SKM-1 (cell line): ENCODE measurements at regions not wholly inside any gene's neighbourhood (a gene's known extent, or its start where the extent isn't known, plus 50 kb on each side); places are given as distances from the start of the nearest gene placed in this dataset.
"Not testable (repeated sequence)": the region's sequence is repeated elsewhere in the genome, so short reads cannot be mapped to it uniquely, and the experiment has no call there.

Experiments
- DNase-seq: peaks from one replicate; lab custom pipeline; 2025; ENCODE audit not compliant: unreplicated experiment; lab: John Stamatoyannopoulos, UW

GRCh38 chr2:173711816-173712215 is 253.4 kb downstream of the SP3 start:
- no peak for DNase-seq

GRCh38 chr2:173713904-173714555 is 251.1 kb downstream of the SP3 start:
- DNase-seq, result no peak

- DNase-seq, result no peak
These were observed 249.7 kb downstream of the SP3 start for GRCh38 chr2:173715441-173715840.

- DNase-seq, result no peak
These were observed 248.6 kb downstream of the SP3 start for GRCh38 chr2:173716458-173717052.

- DNase-seq, result no peak
These were observed 245.7 kb downstream of the SP3 start for GRCh38 chr2:173719471-173719870.

- no peak for DNase-seq
These were observed 244.9 kb downstream of the SP3 start for GRCh38 chr2:173720306-173720705.

- no peak for DNase-seq
These were observed 230.4 kb downstream of the SP3 start for GRCh38 chr2:173734797-173735196.

GRCh38 chr2:173737954-173738575 is 227.1 kb downstream of the SP3 start:
- not testable (repeated sequence) for DNase-seq

- DNase-seq, result no peak
These were observed 226.2 kb downstream of the SP3 start for GRCh38 chr2:173739006-173739405.

- no peak for DNase-seq
These were observed 224.5 kb downstream of the SP3 start for GRCh38 chr2:173740639-173741038.

GRCh38 chr2:173741759-173742158 is 223.4 kb downstream of the SP3 start:
- no peak for DNase-seq

GRCh38 chr2:173747035-173747434 is 218.1 kb downstream of the SP3 start:
- no peak for DNase-seq

GRCh38 chr2:173749315-173749714 is 215.9 kb downstream of the SP3 start:
- no peak for DNase-seq

GRCh38 chr2:173750353-173750801 is 214.8 kb downstream of the SP3 start:
- no peak for DNase-seq

- DNase-seq, result no peak
These were observed 214.3 kb downstream of the SP3 start for GRCh38 chr2:173750831-173751230.

- no peak for DNase-seq
These were observed 213.8 kb downstream of the SP3 start for GRCh38 chr2:173751245-173751975.

- DNase-seq, result no peak
These were observed 213.0 kb downstream of the SP3 start for GRCh38 chr2:173752152-173752551.

GRCh38 chr2:173753441-173753840 is 211.7 kb downstream of the SP3 start:
- DNase-seq, result no peak

GRCh38 chr2:173754165-173754564 is 211.0 kb downstream of the SP3 start:
- DNase-seq, result no peak

GRCh38 chr2:173754837-173755236 is 210.3 kb downstream of the SP3 start:
- DNase-seq, result no peak

GRCh38 chr2:173755798-173756197 is 209.4 kb downstream of the SP3 start:
- DNase-seq, result no peak

- DNase-seq, result no peak
These were observed 205.2 kb downstream of the SP3 start for GRCh38 chr2:173759959-173760358.
